ENCODE measurements at regions not wholly inside any gene's neighbourhood (a gene's known extent, or its start where the extent isn't known, plus 50 kb on each side); places are given as distances from the start of the nearest gene placed in this dataset.

DNA sequence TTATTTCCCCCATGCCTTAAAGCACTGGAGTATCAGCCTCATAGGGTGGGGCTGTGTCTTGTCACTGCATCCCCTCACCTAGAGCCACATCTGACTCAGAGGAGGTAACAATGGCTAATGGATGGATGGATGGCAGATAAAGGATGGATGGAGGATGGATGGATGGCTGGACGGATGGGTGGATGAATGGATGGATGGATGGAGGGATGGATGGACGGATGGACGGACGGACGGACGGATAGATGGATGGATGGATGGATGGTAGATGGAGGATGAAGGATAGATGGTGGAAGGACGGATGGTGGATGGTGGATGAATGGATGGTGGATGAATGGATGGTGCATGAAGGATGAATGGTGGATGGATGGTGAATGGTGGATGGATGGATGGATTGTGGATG, 77.2 kb downstream of the PDGFA start:
- Mint-ChIP-seq H3K27ac (no peak overlapping the region), H3K4me3 (no peak overlapping the region), H3K27me3 (no peaks in the 10 kb centered on the region), H3K36me3 (no peaks in the 10 kb centered on the region), H3K4me1 (no peaks in the 10 kb centered on the region), H3K9me3 (peaks cover 0 to 2% (median 0%) of the 10 kb centered on the region in 8 donors)
- DNase-seq: no peak
- Histone ChIP-seq H3K36me3 (ENCODE audit: insufficient read depth, low read length) (no peaks in the 10 kb centered on the region), H3K9me3 (ENCODE audit: control insufficient read depth in 1 of 2, low read length in 2 of 2) (no peaks in the 10 kb centered on the region), H3K4me3 (ENCODE audit: low read length in 2 of 2) (no peak overlapping the region), H3K27me3 (ENCODE audit: insufficient read depth, low read length) (no peaks in the 10 kb centered on the region), H3K4me1 (ENCODE audit: insufficient read depth, low read length) (no peaks in the 10 kb centered on the region), H3K27ac (ENCODE audit: low read depth, low read length) (no peak overlapping the region)
- ChIA-PET POLR2A (ENCODE audit: partially characterized antibody) (no interaction called here), CTCF (ENCODE audit: partially characterized antibody) (no interaction called here)
- intact Hi-C loops (cut with micrococcal nuclease): no loop called here

DNA sequence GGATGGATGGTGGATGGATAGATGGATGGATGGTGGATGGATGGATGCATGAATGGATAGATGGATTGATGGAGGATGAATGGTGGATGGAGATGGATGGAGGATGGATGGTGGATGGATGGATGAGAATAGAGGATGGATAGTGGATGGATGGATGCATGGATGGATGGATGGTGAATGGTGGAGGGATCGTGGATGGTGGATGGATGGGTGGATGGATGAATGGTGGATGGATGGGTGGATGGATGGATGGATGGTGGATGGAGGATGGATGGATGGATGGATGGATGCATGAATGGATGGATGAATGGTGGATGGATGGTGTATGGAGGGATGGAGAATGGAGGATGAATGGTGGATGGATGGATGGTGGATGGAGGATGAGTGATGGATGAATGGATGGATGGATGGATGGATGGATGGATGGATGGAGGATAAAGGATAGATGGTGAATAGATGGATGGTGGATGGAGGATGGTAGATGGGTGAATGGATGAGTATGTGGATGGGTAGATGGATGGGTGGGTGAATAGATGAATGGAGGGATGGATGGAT, 76.3 kb downstream of the PDGFA start:
- no peaks in the 10 kb centered on the region for H3K27me3 ChIP-seq (ENCODE audit: insufficient read depth, low read length)
- no peaks in the 10 kb centered on the region for H3K4me1 Mint-ChIP-seq
- H3K4me3 Mint-ChIP-seq: no peak overlapping the region
- ChIA-PET CTCF (ENCODE audit: partially characterized antibody) (no interaction called here), POLR2A (ENCODE audit: partially characterized antibody) (no interaction called here)
- peaks cover 0 to 2% (median 0%) of the 10 kb centered on the region in 8 donors for H3K9me3 Mint-ChIP-seq
- H3K9me3 ChIP-seq (ENCODE audit: control insufficient read depth in 1 of 2, low read length in 2 of 2): no peaks in the 10 kb centered on the region
- no peaks in the 10 kb centered on the region for H3K36me3 ChIP-seq (ENCODE audit: insufficient read depth, low read length)
- H3K36me3 Mint-ChIP-seq: no peaks in the 10 kb centered on the region
- no peak overlapping the region for H3K27ac Mint-ChIP-seq
- no peak overlapping the region for H3K27ac ChIP-seq (ENCODE audit: low read depth, low read length)
- no peak overlapping the region for H3K4me3 ChIP-seq (ENCODE audit: low read length in 2 of 2)
- DNase-seq: no peak
- no peaks in the 10 kb centered on the region for H3K4me1 ChIP-seq (ENCODE audit: insufficient read depth, low read length)
- intact Hi-C loops (cut with micrococcal nuclease): no loop called here
- H3K27me3 Mint-ChIP-seq: peaks cover 0 to 1% of the 10 kb centered on the region in 2 donors

DNA sequence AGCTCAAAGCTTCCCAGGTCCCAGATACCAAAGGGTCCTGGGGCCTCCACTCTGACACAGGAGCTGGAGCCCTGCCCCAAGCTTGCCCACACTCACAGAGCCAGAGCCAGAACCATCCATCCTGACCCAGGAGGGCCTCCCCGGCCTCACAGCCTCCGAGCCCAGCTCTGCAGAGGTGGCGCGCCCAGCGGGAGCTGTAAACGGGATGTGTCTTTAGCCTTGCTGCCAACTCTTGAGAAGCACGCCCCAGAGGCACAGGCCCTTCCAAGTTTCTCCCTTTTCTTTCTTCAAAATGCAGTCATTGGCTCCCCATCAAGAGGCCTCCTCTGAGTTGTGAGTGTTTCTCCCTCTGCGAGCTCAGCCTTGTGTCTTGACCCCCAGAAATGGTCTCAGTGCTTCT, 75.0 kb downstream of the PDGFA start:
- Histone ChIP-seq H3K27ac (ENCODE audit: low read depth, low read length) (no peak overlapping the region), H3K36me3 (ENCODE audit: insufficient read depth, low read length) (no peaks in the 10 kb centered on the region), H3K4me1 (ENCODE audit: insufficient read depth, low read length) (no peaks in the 10 kb centered on the region), H3K27me3 (ENCODE audit: insufficient read depth, low read length) (no peaks in the 10 kb centered on the region), H3K9me3 (ENCODE audit: control insufficient read depth in 1 of 2, low read length in 2 of 2) (no peaks in the 10 kb centered on the region), H3K4me3 (ENCODE audit: low read length in 2 of 2) (no peak overlapping the region)
- peaks cover 0 to 3% of the 10 kb centered on the region in 2 donors for H3K27me3 Mint-ChIP-seq
- H3K4me1 Mint-ChIP-seq: peaks cover 0 to 2% (median 0%) of the 10 kb centered on the region in 4 donors
- CTCF ChIA-PET (ENCODE audit: partially characterized antibody): no interaction called here
- H3K27ac Mint-ChIP-seq: no peak overlapping the region
- H3K4me3 Mint-ChIP-seq: no peak overlapping the region
- H3K9me3 Mint-ChIP-seq: no peaks in the 10 kb centered on the region
- POLR2A ChIA-PET (ENCODE audit: partially characterized antibody): no interaction called here
- intact Hi-C loops (cut with micrococcal nuclease): no loop called here
- DNase-seq: no peak
- H3K36me3 Mint-ChIP-seq: no peaks in the 10 kb centered on the region

DNA sequence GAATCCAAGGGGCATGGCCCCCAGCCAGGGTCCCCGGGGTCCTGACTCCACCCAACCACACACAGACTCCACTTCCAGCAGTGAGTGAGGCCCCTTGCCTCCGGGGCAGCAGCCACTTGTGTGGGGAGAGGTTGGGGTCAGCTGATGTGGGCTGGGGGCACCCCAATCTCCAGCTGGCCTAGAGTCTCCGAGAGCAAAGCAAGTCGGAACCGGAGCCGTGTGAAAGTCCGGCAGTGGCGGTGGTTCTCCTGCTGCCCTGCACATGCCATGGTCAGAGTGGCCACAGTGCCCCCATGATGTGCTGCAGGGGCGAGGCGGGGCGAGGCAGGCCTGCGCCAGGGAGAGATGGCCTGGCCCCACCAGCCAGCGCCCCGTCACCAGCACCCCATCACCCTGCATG, 74.6 kb downstream of the PDGFA start:
- intact Hi-C loops (cut with micrococcal nuclease): no loop called here
- peaks cover 0 to 2% (median 0%) of the 10 kb centered on the region in 4 donors for H3K4me1 Mint-ChIP-seq
- H3K9me3 ChIP-seq (ENCODE audit: control insufficient read depth in 1 of 2, low read length in 2 of 2): no peaks in the 10 kb centered on the region
- no peak overlapping the region for H3K4me3 Mint-ChIP-seq
- no peak overlapping the region for H3K27ac Mint-ChIP-seq
- H3K36me3 Mint-ChIP-seq: no peaks in the 10 kb centered on the region
- DNase-seq: no peak
- H3K27me3 Mint-ChIP-seq: peaks cover 0 to 3% of the 10 kb centered on the region in 2 donors
- H3K9me3 Mint-ChIP-seq: no peaks in the 10 kb centered on the region
- no peak overlapping the region for H3K4me3 ChIP-seq (ENCODE audit: low read length in 2 of 2)
- no peak overlapping the region for H3K27ac ChIP-seq (ENCODE audit: low read depth, low read length)
- POLR2A ChIA-PET (ENCODE audit: partially characterized antibody): no interaction called here
- no peaks in the 10 kb centered on the region for H3K4me1 ChIP-seq (ENCODE audit: insufficient read depth, low read length)
- H3K36me3 ChIP-seq (ENCODE audit: insufficient read depth, low read length): no peaks in the 10 kb centered on the region
- CTCF ChIA-PET (ENCODE audit: partially characterized antibody): no interaction called here
- H3K27me3 ChIP-seq (ENCODE audit: insufficient read depth, low read length): no peaks in the 10 kb centered on the region

DNA sequence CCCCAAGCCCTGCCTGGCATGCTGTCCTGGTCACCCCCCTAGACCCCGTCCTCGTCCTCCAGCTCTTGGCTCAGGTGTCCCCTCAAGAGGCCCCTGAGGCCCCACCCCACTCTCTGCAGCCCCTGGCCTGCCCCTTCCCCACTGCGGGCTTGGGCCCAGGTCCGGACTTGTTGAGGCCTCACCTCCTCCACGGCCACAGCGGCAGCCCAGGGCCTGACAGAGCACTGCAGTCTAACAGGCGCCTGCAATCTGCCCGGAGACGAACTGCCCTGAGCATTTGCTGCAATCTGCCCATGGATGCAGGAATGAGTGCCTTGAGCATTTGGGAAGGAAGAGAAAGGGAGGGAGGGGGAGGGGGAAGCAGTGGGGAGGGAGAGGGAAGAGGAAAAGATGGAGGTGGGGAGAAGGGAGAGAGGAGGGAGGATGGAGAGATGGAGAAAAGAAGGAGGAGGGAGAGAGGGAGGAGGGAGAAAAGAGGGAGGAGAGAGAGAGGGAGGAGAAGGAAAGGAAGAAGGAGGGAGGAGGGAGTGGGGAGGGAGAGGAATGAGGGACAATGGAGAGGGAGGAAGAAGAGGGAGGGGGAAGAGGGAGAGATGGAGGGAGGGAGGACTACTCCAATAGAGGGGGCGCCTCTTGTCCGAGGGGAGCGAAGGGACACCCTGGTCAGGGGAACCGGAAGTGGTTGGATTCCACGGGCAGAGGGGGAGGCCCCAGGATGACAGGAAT, 73.9 kb downstream of the PDGFA start:
- H3K36me3 ChIP-seq (ENCODE audit: insufficient read depth, low read length): no peaks in the 10 kb centered on the region
- DNase-seq: no peak
- H3K27me3 ChIP-seq (ENCODE audit: insufficient read depth, low read length): no peaks in the 10 kb centered on the region
- no peaks in the 10 kb centered on the region for H3K9me3 ChIP-seq (ENCODE audit: control insufficient read depth in 1 of 2, low read length in 2 of 2)
- peaks cover 3% of the 10 kb centered on the region for H3K4me1 ChIP-seq (ENCODE audit: insufficient read depth, low read length)
- no peaks in the 10 kb centered on the region for H3K9me3 Mint-ChIP-seq
- peaks cover 0 to 3% of the 10 kb centered on the region in 2 donors for H3K27me3 Mint-ChIP-seq
- intact Hi-C loops (cut with micrococcal nuclease): no loop called here
- H3K36me3 Mint-ChIP-seq: no peaks in the 10 kb centered on the region
- H3K4me3 ChIP-seq (ENCODE audit: low read length in 2 of 2): no peak overlapping the region
- H3K27ac Mint-ChIP-seq: no peak overlapping the region
- no peak overlapping the region for H3K27ac ChIP-seq (ENCODE audit: low read depth, low read length)
- H3K4me1 Mint-ChIP-seq: peaks cover 0 to 2% (median under 1%) of the 10 kb centered on the region in 4 donors
- CTCF ChIA-PET (ENCODE audit: partially characterized antibody): no interaction called here
- no peak overlapping the region for H3K4me3 Mint-ChIP-seq
- POLR2A ChIA-PET (ENCODE audit: partially characterized antibody): no interaction called here

DNA sequence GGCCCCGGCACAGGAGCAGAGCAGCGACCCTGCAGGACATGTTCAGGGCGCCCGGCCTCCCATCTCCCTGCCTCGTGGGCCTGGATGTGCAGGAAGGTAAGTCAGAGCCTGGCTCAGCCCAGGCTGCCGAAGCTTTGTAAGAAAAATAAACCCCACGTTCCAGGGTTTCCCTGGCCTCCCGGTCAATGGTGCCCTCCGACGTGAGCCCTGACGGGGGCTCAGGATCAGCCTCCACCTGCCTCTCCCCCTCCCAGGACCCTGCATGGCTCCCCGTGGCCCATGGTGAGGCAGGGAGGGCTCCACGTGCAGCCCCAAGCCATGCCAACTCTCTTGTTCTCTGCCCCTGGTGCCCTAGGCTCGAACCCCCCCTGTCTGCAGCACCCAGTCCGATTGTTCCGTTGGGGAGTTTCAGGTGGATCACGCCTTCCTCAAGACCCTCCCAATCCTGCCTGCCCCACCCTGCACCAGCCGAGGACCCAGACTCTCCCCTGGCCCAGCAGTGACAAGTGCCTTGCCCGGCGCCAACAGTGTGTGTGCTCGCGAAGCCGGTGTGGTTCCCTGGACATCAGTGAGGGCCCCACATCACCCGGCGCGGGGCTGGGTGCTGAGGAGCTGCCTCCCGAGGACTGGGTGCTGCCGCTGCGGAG, 73.2 kb downstream of the PDGFA start:
- Mint-ChIP-seq H3K9me3 (no peaks in the 10 kb centered on the region), H3K4me1 (peaks cover 3 to 7% (median 4%) of the 10 kb centered on the region in 4 donors), H3K36me3 (no peaks in the 10 kb centered on the region), H3K27me3 (peaks cover 2 to 3% of the 10 kb centered on the region in 2 donors), H3K27ac (no peak overlapping the region), H3K4me3 (no peak overlapping the region)
- POLR2A ChIA-PET (ENCODE audit: partially characterized antibody): no interaction called here
- intact Hi-C loops (cut with micrococcal nuclease): no loop called here
- no peak for DNase-seq
- H3K27me3 ChIP-seq (ENCODE audit: insufficient read depth, low read length): no peaks in the 10 kb centered on the region
- H3K4me3 ChIP-seq (ENCODE audit: low read length in 2 of 2): no peak overlapping the region
- peaks cover 5% of the 10 kb centered on the region for H3K4me1 ChIP-seq (ENCODE audit: insufficient read depth, low read length)
- H3K9me3 ChIP-seq (ENCODE audit: control insufficient read depth in 1 of 2, low read length in 2 of 2): no peaks in the 10 kb centered on the region
- H3K36me3 ChIP-seq (ENCODE audit: insufficient read depth, low read length): no peaks in the 10 kb centered on the region
- CTCF ChIA-PET (ENCODE audit: partially characterized antibody): no interaction called here
- H3K27ac ChIP-seq (ENCODE audit: low read depth, low read length): no peak overlapping the region

All from CD4-positive, alpha-beta memory T cell (primary cell).